Astrocyte of the cerebellum (primary cell): ENCODE measurements at regions not wholly inside any gene's neighbourhood (a gene's known extent, or its start where the extent isn't known, plus 50 kb on each side); places are given as distances from the start of the nearest gene placed in this dataset.

Source experiments
- DNase-seq: peaks from one replicate; pipeline ENCODE4 v3.0.0-alpha.2; 2011; ENCODE audit warnings: low read depth
- H3K4me3 ChIP-seq: 2 replicates; pipeline ENCODE4 v1.5.1; 2011; ENCODE audit warnings: mild to moderate bottlenecking, low read depth, low read length, moderate library complexity
- in situ Hi-C: cut with HindIII; loops from 2 replicates; pipeline ENCODE4 v1.10.0; 2017; ENCODE audit warnings: low sequenced_read_pairs
- TF ChIP-seq, protein P1 (sequence below): IDR thresholded peaks from 2 replicates; pipeline ENCODE4 v1.5.1; 2012; ENCODE audit warnings: low read length, low read depth, moderate library complexity, mild to moderate bottlenecking; ENCODE audit errors: missing control alignments

DNA sequence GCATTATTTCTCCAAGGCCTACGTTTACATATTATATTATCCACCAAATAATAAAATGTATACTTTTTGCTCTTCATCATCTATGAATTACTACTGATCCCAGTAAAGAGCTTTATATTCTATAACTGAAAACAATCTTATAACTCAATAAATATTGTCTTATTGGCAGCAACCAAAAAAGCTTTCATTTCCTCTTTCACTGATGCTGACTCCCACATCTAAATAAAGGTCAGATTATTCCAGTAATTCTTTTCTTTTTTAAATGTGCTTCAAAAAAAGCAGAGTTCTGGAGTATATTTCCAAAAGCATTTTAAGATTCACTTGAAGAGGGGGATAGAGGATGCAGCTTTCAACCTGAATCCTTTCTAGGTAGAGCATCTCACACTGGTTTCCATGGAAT lies 75.3 kb upstream of the NR4A3 start:
- DNase-seq, result no peak
- H3K4me3 ChIP-seq, result no peak overlapping the region
- in situ Hi-C loops, result no loop called here
- TF ChIP-seq, protein P1, sequence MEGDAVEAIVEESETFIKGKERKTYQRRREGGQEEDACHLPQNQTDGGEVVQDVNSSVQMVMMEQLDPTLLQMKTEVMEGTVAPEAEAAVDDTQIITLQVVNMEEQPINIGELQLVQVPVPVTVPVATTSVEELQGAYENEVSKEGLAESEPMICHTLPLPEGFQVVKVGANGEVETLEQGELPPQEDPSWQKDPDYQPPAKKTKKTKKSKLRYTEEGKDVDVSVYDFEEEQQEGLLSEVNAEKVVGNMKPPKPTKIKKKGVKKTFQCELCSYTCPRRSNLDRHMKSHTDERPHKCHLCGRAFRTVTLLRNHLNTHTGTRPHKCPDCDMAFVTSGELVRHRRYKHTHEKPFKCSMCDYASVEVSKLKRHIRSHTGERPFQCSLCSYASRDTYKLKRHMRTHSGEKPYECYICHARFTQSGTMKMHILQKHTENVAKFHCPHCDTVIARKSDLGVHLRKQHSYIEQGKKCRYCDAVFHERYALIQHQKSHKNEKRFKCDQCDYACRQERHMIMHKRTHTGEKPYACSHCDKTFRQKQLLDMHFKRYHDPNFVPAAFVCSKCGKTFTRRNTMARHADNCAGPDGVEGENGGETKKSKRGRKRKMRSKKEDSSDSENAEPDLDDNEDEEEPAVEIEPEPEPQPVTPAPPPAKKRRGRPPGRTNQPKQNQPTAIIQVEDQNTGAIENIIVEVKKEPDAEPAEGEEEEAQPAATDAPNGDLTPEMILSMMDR, result no peak

DNA sequence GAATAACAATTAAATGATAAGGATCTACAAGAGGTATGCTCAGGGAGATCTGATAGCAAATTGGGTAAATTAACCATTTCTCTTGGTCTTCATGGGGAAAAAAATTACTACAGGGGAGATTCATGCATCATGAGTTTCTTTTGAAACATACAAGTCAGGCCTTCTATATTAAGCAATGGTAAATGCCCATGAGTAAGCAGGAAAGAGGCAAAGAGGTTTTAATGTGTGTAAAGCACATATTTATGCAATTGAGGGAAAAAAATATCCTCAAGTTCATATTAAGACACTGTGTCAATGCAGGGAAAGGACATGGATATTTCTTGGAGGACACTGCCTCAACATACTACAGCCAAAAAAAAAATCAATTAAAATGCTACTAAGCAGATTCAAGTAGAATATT lies 73.4 kb upstream of the NR4A3 start:
- H3K4me3 ChIP-seq, result no peak overlapping the region
- TF ChIP-seq, protein P1, result no peak
- DNase-seq, result no peak
- in situ Hi-C loops, result no loop called here

DNA sequence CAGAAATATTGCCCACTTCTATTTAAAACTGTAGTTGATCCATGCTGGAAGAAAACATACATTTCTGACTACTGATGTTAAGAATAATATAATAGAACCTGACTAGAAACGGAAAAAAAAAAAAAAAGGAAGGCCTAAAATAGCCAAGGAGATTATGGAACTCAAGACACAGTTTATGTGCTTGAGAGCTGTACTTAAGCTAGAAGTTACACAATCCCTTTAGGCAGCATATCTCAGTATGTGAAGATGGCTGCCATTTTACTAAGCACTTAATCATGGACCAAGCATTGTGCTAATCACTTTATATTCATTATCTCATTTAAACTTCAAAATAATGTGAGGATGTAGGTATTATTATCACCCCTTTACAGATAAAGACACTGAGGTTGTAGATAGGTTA lies 73.0 kb upstream of the NR4A3 start:
- DNase-seq, result no peak

DNA sequence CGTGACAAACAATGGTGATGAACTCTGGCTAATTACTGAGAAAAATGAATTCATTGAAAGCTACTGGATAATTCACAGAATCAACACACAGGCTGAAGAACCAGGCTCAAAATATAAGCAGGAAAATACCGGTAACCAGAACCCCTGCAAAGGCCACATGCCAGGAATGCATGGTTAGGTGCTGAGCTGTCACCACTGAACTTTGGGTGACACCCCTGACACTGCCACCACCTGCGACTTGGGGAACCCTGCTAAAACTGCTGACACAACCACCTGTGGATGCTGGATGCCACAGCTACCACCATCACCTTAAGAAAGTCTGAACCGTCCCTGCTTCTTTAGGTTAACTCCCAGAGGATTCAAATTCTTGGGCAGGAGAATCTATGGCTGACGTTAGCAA lies 72.0 kb upstream of the NR4A3 start:
- in situ Hi-C loops, result no loop called here
- DNase-seq, result no peak
- TF ChIP-seq, protein P1, result no peak
- H3K4me3 ChIP-seq, result no peak overlapping the region

More for the DNA sequence above, 73.0 kb upstream of the NR4A3 start:
- TF ChIP-seq, protein P1, result no peak
- no peak overlapping the region for H3K4me3 ChIP-seq
- in situ Hi-C loops, result no loop called here

DNA sequence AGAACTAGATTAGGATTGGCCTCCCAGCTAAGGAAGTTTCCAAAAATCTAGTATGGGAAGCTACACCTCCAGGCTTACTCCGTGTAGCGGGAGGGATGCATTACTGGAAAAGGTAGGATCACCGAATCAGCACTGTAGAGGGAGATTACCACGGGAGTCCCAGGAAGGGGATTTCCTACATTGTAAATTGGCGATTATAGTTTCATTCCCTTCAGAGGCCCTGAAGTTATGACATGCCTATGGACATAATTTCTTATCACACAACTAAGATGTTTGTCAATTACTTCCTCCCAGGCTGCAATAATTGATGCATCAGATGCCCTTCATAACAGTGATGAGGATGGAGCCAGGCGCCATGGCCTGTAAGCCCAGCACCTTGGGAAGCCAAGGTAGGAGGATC lies 71.2 kb upstream of the NR4A3 start:
- no peak overlapping the region for H3K4me3 ChIP-seq
- no peak for DNase-seq
- in situ Hi-C loops, result no loop called here
- TF ChIP-seq, protein P1, result no peak

DNA sequence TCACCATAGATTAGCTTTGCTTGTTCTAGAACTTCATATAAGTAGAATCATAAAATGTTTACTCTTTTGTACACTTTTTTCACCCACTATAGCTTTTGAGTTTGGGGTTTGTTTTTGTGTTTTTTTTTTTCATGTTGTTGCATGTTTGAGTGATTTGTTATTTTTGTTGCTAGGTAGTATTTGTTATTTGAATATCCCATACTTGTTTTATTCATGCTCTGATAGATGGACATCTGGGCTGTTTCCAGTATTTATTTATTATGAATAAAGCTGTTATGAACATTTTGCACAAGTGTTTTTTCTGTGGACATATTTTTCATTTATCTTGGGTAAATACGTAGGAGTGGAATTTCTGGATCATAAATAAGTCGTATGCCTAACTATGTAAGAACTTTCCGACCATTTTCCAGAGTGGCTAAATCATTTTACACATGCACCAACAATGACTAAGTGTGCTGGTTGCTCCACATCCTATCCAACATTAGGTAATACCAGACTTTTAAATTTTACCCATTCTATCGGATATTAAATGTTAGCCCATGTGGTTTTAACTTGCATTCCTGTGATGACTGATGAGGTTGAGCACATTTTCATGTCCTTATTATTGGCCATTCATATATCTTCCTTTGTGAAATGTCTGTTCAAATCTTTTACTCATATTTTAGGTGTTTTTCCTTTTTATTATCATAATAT lies 69.1 kb upstream of the NR4A3 start:
- in situ Hi-C loops, result no loop called here
- TF ChIP-seq, protein P1, result no peak
- DNase-seq, result peak; percentile 4
- H3K4me3 ChIP-seq, result no peak overlapping the region
